ENCODE measurements at regions not wholly inside any gene's neighbourhood (a gene's known extent, or its start where the extent isn't known, plus 50 kb on each side); places are given as distances from the start of the nearest gene placed in this dataset.

DNA sequence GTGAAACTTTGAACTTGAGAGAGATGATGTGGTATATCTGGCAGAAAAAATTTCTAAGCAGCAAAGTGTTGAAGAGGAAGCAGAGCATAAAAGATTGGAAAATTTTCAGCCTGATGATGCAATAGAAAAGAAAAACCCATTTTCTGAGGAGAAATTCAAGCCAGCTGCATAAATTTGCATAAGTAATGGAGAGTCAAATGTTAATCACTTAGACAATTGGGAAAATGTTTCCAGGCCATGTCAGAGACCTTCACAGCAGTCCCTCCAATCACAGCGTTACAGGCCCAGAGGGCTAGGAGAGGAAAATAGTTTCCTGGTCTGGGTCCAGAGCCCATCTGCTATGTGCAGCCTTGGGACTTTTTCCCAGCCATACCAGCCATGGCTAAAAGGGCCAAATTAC is 469.0 kb upstream of the FOXG1 start:
- TF ChIP-seq, protein P1, sequence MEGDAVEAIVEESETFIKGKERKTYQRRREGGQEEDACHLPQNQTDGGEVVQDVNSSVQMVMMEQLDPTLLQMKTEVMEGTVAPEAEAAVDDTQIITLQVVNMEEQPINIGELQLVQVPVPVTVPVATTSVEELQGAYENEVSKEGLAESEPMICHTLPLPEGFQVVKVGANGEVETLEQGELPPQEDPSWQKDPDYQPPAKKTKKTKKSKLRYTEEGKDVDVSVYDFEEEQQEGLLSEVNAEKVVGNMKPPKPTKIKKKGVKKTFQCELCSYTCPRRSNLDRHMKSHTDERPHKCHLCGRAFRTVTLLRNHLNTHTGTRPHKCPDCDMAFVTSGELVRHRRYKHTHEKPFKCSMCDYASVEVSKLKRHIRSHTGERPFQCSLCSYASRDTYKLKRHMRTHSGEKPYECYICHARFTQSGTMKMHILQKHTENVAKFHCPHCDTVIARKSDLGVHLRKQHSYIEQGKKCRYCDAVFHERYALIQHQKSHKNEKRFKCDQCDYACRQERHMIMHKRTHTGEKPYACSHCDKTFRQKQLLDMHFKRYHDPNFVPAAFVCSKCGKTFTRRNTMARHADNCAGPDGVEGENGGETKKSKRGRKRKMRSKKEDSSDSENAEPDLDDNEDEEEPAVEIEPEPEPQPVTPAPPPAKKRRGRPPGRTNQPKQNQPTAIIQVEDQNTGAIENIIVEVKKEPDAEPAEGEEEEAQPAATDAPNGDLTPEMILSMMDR (IDR thresholded peaks at IDR 0.05) = no peak
- TF ChIP-seq POLR2A (IDR thresholded peaks at IDR 0.05) = no peak
